GM21786 (cell line): ENCODE measurements at regions not wholly inside any gene's neighbourhood (a gene's known extent, or its start where the extent isn't known, plus 50 kb on each side); places are given as distances from the start of the nearest gene placed in this dataset.
"Not testable (repeated sequence)": the region's sequence is repeated elsewhere in the genome, so short reads cannot be mapped to it uniquely, and the experiment has no call there.

ENCODE experiments used
- ATAC-seq: cut with Tn5 transposase; IDR thresholded peaks from one replicate; pipeline ENCODE4 v1.9.1; 2021; ENCODE audit not compliant: unreplicated experiment

DNA sequence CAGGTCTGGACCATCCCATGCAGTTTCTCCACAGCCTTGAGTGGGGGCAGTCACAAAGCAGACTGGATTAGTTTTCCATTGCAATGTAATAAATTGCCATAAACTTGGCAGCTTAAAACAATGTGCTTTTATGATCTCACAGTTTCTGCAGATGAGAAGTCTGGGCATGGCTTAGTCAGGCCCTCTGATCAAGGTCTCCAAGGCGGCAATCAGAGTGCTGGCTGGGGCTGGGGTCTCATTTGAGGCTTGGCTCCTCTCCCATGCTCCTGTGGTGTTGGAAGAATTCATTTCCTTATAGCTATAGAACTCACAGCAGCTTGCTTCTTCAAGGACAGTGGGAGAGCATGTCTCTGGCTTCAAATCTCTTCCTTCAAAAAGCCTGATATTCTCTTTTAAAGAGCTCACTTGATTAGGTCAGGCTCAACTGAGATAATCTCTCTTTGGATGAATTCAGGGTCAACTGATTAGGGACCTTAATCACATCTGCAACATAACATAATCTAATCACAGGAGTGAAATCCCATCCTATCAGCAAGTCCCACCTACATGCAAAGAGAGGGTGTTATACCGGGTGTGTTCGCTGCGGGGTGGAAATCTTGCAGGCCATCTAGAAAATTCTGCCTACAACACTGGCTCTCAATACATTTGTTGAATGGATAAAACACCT is 77.4 kb upstream of the SULF2 start:
- ATAC-seq: no peak

- no peak for ATAC-seq
These were observed 75.8 kb upstream of the SULF2 start for GRCh38 chr20:47861116-47861515.

DNA sequence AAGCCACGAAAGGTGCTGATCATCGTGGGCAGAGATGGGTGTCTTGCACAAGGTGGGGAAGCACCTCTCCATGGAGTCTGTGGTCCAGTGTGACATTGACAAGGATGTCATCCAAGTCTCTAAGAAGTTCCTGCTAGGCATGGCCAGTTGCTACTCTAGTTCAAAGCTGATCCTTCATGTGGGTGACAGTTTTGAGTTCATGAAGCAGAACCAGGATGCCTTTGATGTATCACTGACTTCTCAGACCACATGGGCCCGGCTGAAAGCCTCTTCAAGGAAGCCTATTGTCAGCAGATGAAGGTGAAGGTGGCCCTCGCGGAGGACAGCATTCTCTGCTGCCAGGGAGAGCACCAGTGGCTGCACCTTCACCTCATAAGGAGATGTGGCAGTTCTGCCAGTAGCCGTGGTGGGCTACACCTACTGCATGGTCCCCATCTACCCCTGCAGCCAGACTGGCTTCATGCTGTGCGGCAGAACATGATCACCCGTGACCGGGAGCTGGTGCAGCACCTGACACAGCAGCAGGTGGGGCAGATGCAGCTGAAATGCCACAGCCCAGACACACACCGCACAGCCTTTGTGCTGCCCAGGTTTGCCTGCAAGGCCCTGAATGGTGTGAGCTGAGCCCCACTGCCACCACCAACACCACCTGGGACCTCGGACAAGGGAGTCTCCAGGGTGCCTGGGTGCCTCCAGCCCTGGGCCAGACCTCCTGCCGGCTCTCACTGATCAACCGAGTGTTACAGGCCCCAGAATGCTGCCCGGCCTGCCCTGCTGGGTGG is 75.0 kb upstream of the SULF2 start:
- ATAC-seq: no peak

DNA sequence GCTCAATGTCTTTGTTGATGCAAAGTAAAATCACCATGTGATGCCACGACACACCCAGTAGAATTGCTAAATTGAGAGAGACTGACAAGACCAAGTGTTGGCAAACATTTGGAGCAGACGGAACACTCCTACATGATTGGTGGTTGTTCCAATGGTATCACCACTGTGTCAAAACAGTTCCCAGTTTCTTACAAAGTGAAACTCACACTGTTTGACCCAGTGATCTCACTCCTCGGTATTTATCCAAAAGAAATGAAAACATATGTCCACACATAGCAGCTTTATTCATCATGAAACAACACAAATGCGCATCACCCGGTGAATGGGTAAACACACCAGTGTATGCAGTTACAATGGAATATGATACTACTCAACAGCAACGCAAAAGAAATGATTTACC is 74.0 kb upstream of the SULF2 start:
- no peak for ATAC-seq

GRCh38 chr20:47857569-47858464 is 72.5 kb upstream of the SULF2 start:
- ATAC-seq: no peak

DNA sequence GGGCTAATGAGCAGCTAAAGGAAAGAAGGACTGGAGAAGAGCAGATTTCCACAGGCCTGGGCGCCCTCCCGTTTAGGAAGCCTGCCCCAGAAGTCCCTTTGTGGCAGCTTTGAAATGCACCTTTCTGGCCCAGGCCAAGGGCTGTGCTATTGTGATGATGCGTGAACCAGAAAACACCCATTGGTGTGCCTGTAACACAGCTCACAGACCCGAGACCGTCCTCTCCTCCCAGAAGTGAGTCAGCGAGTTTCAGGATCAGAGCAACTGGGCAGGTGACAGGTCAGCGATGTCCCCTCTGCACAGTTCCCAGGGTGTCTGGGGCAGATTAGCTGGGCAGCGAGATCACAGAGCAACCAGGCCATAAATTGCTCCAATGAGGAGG is 71.9 kb upstream of the SULF2 start:
- no peak for ATAC-seq

DNA sequence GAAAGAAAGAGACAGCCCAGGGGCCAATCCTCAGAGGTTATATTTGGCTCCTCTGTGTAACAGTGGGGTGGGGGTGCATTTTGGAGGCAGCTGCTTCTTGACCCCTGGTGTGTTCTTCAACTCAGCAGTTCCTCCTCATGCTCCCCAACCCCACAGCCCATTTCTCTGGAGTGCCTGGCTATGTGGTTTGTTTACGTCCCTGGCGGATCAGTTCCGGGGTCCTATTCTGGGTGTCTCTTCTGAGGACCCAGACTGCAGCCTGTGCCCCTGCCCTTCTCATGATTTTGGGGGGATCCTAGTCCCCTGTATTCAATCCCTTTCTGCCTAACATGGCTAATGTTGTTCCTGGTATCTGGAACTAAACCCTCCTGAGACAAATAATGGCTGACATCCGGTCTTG is 70.5 kb upstream of the SULF2 start:
- no peak for ATAC-seq

- ATAC-seq: no peak
These were observed 69.5 kb upstream of the SULF2 start for GRCh38 chr20:47854687-47855212.

DNA sequence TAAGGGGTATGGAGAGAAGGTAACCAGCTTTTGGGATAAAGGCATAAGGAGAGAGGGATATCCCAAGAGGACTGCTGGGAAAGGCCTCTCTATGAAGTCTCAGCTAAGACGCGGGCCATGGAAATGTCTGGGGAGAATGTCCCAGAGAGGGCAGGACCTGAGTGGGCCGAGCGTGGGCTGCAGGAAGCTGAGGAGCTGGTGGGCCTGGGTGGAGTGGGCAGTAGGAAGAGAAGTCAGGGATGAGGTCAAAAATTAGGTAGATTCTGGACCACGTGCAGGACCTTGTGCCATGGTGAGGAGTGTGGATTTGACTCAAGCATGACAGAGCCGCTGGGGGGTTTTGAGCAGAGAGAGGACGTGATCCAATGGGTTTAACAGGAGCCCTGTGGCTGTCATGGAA is 66.5 kb upstream of the SULF2 start:
- ATAC-seq: no peak

DNA sequence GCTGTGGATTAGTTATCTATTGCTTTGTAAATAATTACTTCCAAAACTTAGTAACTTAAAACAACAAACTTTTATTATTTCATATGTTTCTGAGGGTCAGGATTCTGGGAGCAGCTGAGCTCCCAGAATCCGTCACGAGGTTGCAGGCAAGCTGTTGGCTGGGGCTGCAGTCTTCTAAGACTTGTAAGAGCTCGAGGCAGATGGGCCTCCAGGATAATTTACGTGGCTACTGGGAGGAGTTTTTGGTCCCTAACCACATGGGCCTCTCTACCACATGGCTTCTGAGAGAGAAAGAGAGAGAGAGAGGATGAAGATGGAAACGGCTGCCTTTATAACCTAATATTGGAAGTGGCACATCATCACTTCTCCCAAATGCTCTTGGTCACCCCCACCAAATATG is 64.9 kb upstream of the SULF2 start:
- no peak for ATAC-seq

DNA sequence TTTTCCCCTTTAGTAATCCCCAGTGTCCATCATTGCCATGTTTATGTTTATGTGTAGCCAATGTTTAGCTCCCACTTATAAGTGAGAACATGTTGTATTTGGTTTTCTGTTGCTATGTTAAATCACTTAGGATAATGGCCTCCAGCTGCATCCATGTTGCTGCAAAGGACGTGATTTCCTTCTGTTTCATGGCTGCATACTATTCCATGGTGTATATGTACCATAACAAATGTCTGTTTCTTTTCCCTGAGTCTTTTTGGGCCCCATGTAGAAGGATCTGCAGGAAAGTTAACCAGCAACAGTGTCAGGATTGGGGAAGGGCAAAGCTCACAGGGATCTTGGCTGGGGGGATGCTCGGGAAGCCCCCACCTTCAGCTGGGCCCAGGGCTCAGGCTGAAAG is 64.3 kb upstream of the SULF2 start:
- no peak for ATAC-seq

GRCh38 chr20:47849006-47849405 is 63.7 kb upstream of the SULF2 start:
- ATAC-seq: no peak

DNA sequence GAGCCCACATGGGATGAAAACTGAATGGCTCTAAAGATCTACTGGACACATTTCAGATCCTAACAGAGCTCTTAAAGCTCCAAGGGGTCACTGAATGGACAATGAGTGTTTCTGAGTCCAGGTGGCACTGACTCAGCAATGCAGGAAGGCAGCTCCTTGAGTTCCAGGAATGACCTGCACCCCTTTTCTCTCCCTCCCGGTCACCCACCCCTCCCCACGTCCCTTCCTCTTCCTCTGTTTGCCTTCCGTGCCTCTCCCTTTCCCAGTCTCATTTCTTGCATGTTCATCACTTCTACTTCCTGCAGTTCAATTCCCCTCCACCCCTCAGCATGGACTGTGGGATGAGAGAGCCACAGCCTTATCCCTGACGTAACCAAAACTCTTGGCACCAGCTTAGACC is 63.3 kb upstream of the SULF2 start:
- not testable (repeated sequence) for ATAC-seq

DNA sequence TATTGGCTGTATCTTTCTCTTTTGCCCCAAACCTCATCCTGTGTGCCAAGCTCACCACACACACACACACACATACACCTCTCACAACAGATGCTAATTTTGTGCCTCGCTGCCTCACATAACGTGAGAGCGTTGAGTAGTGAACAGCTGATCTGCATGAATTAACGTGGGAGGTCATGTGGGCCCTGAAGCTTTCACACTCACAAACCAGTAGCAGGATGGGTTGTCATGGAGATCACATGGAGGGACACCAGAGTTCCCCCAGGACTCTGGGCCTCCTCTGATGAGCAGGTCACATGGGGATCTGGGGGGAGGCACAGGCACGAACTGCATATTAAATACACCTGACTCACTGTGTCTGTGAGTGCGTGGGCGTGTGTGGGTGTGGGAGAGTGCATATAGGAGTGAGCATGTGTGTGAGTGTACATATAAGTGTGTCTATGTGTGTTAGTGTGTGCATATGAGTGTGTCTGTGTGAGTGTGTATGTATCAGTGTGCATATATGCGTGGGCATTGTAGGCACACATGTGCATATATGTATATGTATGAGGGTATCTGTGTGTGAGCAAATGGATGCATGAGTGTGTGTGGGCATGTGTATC is 62.7 kb upstream of the SULF2 start:
- ATAC-seq: no peak

GRCh38 chr20:47847220-47847619 is 61.9 kb upstream of the SULF2 start:
- not testable (repeated sequence) for ATAC-seq

DNA sequence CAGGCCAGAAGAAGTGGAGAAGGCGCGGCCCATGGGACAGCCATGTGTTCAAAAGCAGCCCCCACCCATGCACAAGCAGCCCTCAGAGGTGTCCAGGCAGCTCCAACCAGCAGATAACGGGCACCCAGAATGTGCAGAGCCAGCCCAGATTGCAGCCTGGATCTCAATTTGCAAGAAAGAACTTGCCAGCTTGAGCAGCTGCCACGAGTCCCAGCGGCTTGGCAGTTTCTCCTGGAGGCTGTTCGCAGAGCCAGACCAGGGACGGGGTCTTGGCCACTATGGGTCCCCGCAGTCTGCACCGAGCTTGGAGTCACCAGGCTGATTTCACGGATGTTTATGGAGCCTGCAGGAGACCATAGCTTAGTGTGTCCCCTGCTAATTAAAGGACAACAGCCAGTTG is 61.4 kb upstream of the SULF2 start:
- not testable (repeated sequence) for ATAC-seq

DNA sequence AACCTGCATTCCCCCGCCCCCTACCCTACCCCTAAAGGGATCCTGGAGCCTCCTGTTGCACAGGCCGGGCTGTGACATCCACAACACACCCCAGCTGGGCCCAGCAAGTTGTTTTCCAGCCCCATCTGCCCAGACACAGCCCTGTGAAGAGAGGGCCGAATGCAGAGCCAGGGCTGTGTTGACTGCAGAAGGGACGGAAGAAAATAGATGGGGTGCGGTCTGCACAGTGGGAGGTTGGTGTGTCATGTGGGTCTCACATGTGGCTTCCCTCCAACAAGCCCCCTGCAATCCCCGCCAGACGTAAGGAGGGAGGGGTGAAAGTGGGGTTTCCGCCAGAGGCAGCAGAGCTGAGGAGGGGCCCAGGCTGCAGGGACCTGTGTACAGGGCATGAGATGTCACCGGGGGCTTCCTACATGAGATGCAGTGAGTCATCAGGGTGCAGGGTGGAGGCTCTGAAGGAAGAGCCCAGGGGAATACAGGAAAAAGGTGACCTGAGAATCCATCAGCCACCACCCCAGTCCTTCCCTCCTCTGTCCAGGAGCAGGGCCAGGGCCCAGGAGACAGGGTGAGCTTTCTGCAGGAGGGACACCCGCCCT is 60.2 kb upstream of the SULF2 start:
- not testable (repeated sequence) for ATAC-seq

DNA sequence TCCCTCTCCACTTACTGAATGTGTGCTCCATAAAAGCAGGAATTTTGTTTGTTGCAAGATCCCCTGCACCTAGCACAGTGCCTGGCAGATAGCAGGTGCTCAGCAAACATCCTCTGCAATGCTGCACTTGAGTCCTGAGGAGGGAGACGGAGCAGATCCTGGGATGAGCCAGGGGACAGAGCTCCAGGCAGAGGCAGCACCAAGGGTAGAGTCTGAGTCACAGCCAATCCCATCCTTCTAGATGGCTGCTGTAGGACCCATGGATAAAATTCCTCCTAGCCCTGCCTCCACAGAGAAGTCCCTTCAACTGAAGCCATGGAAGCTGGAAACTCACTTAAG is 59.3 kb upstream of the SULF2 start:
- not testable (repeated sequence) for ATAC-seq

GRCh38 chr20:47843886-47844567 is 58.7 kb upstream of the SULF2 start:
- no peak for ATAC-seq

GRCh38 chr20:47842950-47843349 is 57.7 kb upstream of the SULF2 start:
- ATAC-seq: not testable (repeated sequence)
